GM12891 (cell line): ENCODE measurements at regions not wholly inside any gene's neighbourhood (a gene's known extent, or its start where the extent isn't known, plus 50 kb on each side); places are given as distances from the start of the nearest gene placed in this dataset.

Experiments
- POLR2A ChIP-seq: IDR thresholded peaks from 2 replicates; pipeline ENCODE4 v1.6.1; 2011; ENCODE audit warnings: low read depth, low read length, control low read depth
- POLR2AphosphoS5 ChIP-seq: IDR thresholded peaks from 2 replicates; pipeline ENCODE4 v1.6.1; 2011; ENCODE audit warnings: low read depth, low read length, control low read depth
- POU2F2 ChIP-seq: IDR thresholded peaks from 2 replicates; pipeline ENCODE4 v1.6.1; 2011; ENCODE audit warnings: low read depth, mild to moderate bottlenecking, control low read depth, low read length, moderate library complexity
- TAF1 ChIP-seq: IDR thresholded peaks from 2 replicates; pipeline ENCODE4 v1.6.1; 2011; ENCODE audit warnings: low read depth, low read length, control low read depth

GRCh38 chr6:139446768-139447655, 72.6 kb upstream of the CITED2 start:
- TF ChIP-seq POLR2AphosphoS5, result no peak
- TF ChIP-seq POLR2A, result no peak
- TF ChIP-seq POU2F2, result no peak
- no peak for TF ChIP-seq TAF1
